Osteoblast (primary cell): ENCODE measurements at regions not wholly inside any gene's neighbourhood (a gene's known extent, or its start where the extent isn't known, plus 50 kb on each side); places are given as distances from the start of the nearest gene placed in this dataset.

Experiments used
- DNase-seq: peaks from one replicate; pipeline ENCODE4 v3.0.0; 2011; ENCODE audit warnings: low spot score, mixed read lengths; ENCODE audit not compliant: insufficient read length; ENCODE audit errors: missing footprints
- H2AFZ ChIP-seq: 2 replicates; pipeline ENCODE4 v1.6.0; 2011; ENCODE audit warnings: mild to moderate bottlenecking, low read length
- H3K27ac ChIP-seq: 2 replicates; pipeline ENCODE4 v1.5.1; 2011; ENCODE audit warnings: mild to moderate bottlenecking, low read depth, low read length, moderate library complexity
- H3K27me3 ChIP-seq: 2 replicates; pipeline ENCODE4 v1.6.0; 2012; ENCODE audit warnings: mild to moderate bottlenecking, control low read depth, inconsistent platforms, low read length, moderate library complexity; ENCODE audit not compliant: insufficient read depth
- H3K36me3 ChIP-seq: 2 replicates; pipeline ENCODE4 v1.5.1; 2011; ENCODE audit warnings: mild to moderate bottlenecking, low read length, control low read depth, moderate library complexity; ENCODE audit not compliant: insufficient read depth
- H3K4me1 ChIP-seq: 2 replicates; pipeline ENCODE4 v1.5.1; 2011; ENCODE audit warnings: mild to moderate bottlenecking, low read length, control low read depth, moderate library complexity; ENCODE audit not compliant: insufficient read depth
- H3K4me2 ChIP-seq: 2 replicates; pipeline ENCODE4 v1.6.0; 2011; ENCODE audit warnings: mild to moderate bottlenecking, low read length; ENCODE audit not compliant: insufficient read depth
- H3K4me3 ChIP-seq: fragments of 200-600 bp; sonication (generic); 3 replicates; pipeline ENCODE4 v1.5.1; 2012; ENCODE audit warnings: mild to moderate bottlenecking, low read length, inconsistent platforms; ENCODE audit not compliant: insufficient read depth
- H3K79me2 ChIP-seq: 2 replicates; pipeline ENCODE4 v1.6.0; 2012; ENCODE audit warnings: mild to moderate bottlenecking, low read length, control low read depth, inconsistent platforms; ENCODE audit not compliant: insufficient read depth
- H3K9me3 ChIP-seq: 2 replicates; pipeline ENCODE4 v1.5.1; 2011; ENCODE audit warnings: low read depth, low read length, control low read depth
- H4K20me1 ChIP-seq: 2 replicates; pipeline ENCODE4 v1.6.0; 2012; ENCODE audit warnings: mild to moderate bottlenecking, low read length, control low read depth; ENCODE audit not compliant: insufficient read depth
- CTCF ChIP-seq: IDR thresholded peaks from 2 replicates; pipeline ENCODE4 v1.5.1; 2011; ENCODE audit warnings: mild to moderate bottlenecking, low read depth, low read length, moderate library complexity; ENCODE audit errors: extremely low read depth

- DNase-seq, result no peak
Measured at GRCh38 chr7:98488167-98488566, 87.3 kb upstream of the BAIAP2L1 start.

GRCh38 chr7:98483964-98484545 is 83.2 kb upstream of the BAIAP2L1 start:
- Histone ChIP-seq H3K4me1 (no peaks in the 10 kb centered on the region), H3K27me3 (no peaks in the 10 kb centered on the region), H3K4me3 (no peak overlapping the region), H3K36me3 (no peaks in the 10 kb centered on the region), H3K4me2 (no peak overlapping the region), H2AFZ (no peak overlapping the region), H3K9me3 (no peaks in the 10 kb centered on the region), H3K79me2 (no peaks in the 10 kb centered on the region), H4K20me1 (no peaks in the 10 kb centered on the region), H3K27ac (no peak overlapping the region)
- DNase-seq, result no peak
- no peak for TF ChIP-seq CTCF

More at GRCh38 chr7:98488167-98488566, 87.3 kb upstream of the BAIAP2L1 start:
- H3K27ac ChIP-seq, result no peak overlapping the region
- TF ChIP-seq CTCF, result no peak
- no peaks in the 10 kb centered on the region for H3K9me3 ChIP-seq
- H3K79me2 ChIP-seq, result no peaks in the 10 kb centered on the region
- no peaks in the 10 kb centered on the region for H4K20me1 ChIP-seq
- no peak overlapping the region for H2AFZ ChIP-seq
- no peak overlapping the region for H3K4me2 ChIP-seq
- no peaks in the 10 kb centered on the region for H3K27me3 ChIP-seq
- H3K4me1 ChIP-seq, result no peaks in the 10 kb centered on the region
- H3K36me3 ChIP-seq, result no peaks in the 10 kb centered on the region
- H3K4me3 ChIP-seq, result no peak overlapping the region

GRCh38 chr7:98483276-98483963 is 82.5 kb upstream of the BAIAP2L1 start:
- H2AFZ ChIP-seq, result no peak overlapping the region

More at GRCh38 chr7:98483276-98483963, 82.5 kb upstream of the BAIAP2L1 start:
- DNase-seq, result no peak
- Histone ChIP-seq H3K9me3 (no peaks in the 10 kb centered on the region), H3K36me3 (no peaks in the 10 kb centered on the region), H3K4me1 (no peaks in the 10 kb centered on the region), H3K4me2 (no peak overlapping the region), H3K27me3 (no peaks in the 10 kb centered on the region), H3K79me2 (no peaks in the 10 kb centered on the region), H3K27ac (no peak overlapping the region), H4K20me1 (no peaks in the 10 kb centered on the region), H3K4me3 (no peak overlapping the region)
- TF ChIP-seq CTCF, result no peak
